HepG2 (cell line): ENCODE measurements at regions not wholly inside any gene's neighbourhood (a gene's known extent, or its start where the extent isn't known, plus 50 kb on each side); places are given as distances from the start of the nearest gene placed in this dataset.

Experiments used
- ATAC-seq: fragments of 200-7000 bp; cut with Tn5 transposase; 3 replicates; pipeline ENCODE4 v1.9.1; 2020; ENCODE audit warnings: mild to moderate bottlenecking, moderate library complexity
- BruUV-seq: library from RNA; stranded (reverse); fragments of 400-500 nt; replicated peaks from 2 replicates; lab custom pipeline; 2021; lab: Mats Ljungman, UMichigan
- CTCF ChIA-PET: fragments of 300-600 bp; formaldehyde crosslinking; extraction: SDS; loops from one replicate; lab custom pipeline; 2021; ENCODE audit warnings: low total read pairs, inconsistent platforms, low intra/inter-chr PET ratio; lab: Yijun Ruan, JAX
- POLR2A ChIA-PET: fragments of 350-600 bp; sonication (Branson Sonifier 250); formaldehyde crosslinking; loops from one replicate; lab custom pipeline; 2020; ENCODE audit warnings: antibody characterized with exemption, inconsistent platforms; lab: Yijun Ruan, JAX
- DNase-seq: peaks from one replicate; pipeline ENCODE4 v3.0.0-alpha.2; 2015; ENCODE audit warnings: low spot score
- FAIRE-seq: peaks from 3 replicates; lab custom pipeline; 2011; peaks lifted over from hg19 to GRCh38; lab: Jason Lieb, UNC
- H2AFZ ChIP-seq: one replicate; pipeline ENCODE4 v1.6.1; 2011; ENCODE audit warnings: low read length, inconsistent platforms
- H3K27ac ChIP-seq: fragments of 300-600 bp; 3 replicates; pipeline ENCODE4 v1.8.0; 2011; ENCODE audit warnings: mixed run types, mild to moderate bottlenecking, mixed read lengths, low read length, inconsistent platforms; ENCODE audit not compliant: insufficient read depth; ENCODE audit errors: extremely low read length
- H3K27me3 ChIP-seq, 2 experiments: fragments of 200-600 bp in 1 of 2; 2 replicates in 1 of 2; 3 replicates in 1 of 2; pipeline versions ENCODE4 v1.6.0 to v1.8.0; 2011; ENCODE audit warnings: low read length in 2 of 2, mild to moderate bottlenecking in 2 of 2, moderate library complexity in 2 of 2, inconsistent platforms in 1 of 2; ENCODE audit not compliant: insufficient read depth in 2 of 2, control insufficient read depth in 1 of 2
- H3K36me3 ChIP-seq, 2 experiments: fragments of 200-600 bp in 1 of 2; replicated peaks in 1 of 2; 2 replicates in 1 of 2; 3 replicates in 1 of 2; pipeline versions ENCODE4 v1.5.1 to v1.8.0; 2011; ENCODE audit warnings: low read length in 2 of 2, inconsistent platforms in 1 of 2; ENCODE audit not compliant: insufficient read depth in 2 of 2, control insufficient read depth in 1 of 2
- H3K4me1 ChIP-seq: 2 replicates; pipeline ENCODE4 v1.5.1; 2012; ENCODE audit warnings: low read length, inconsistent platforms; ENCODE audit not compliant: insufficient read depth
- H3K4me2 ChIP-seq: 2 replicates; pipeline ENCODE4 v1.6.0; 2011; ENCODE audit warnings: low read depth, low read length, inconsistent platforms
- H3K4me3 ChIP-seq, 3 experiments: fragments of 200-600 bp in 1 of 3; sonication (generic), shearing (Covaris generic) in 1 of 3; replicated peaks in 1 of 3; 2 replicates each; pipeline ENCODE4 v1.5.1; 2011 to 2016; ENCODE audit warnings: low read length in 3 of 3, inconsistent platforms in 2 of 3, low read depth in 2 of 3, mild to moderate bottlenecking in 2 of 3, control low read depth in 1 of 3, mixed read lengths in 1 of 3; ENCODE audit not compliant: insufficient read depth in 1 of 3
- H3K79me2 ChIP-seq: one replicate; pipeline ENCODE4 v1.6.1; 2011; ENCODE audit warnings: low read length, inconsistent platforms; ENCODE audit not compliant: insufficient read depth
- H3K9ac ChIP-seq: 2 replicates; pipeline ENCODE4 v1.6.0; 2011; ENCODE audit warnings: mild to moderate bottlenecking, low read depth, low read length, inconsistent platforms; ENCODE audit not compliant: insufficient read depth
- H3K9me3 ChIP-seq: 2 replicates; pipeline ENCODE4 v1.5.1; 2012; ENCODE audit warnings: mild to moderate bottlenecking, low read length
- H4K20me1 ChIP-seq: 2 replicates; pipeline ENCODE4 v1.6.0; 2011; ENCODE audit warnings: inconsistent platforms, mild to moderate bottlenecking, low read length, moderate library complexity; ENCODE audit not compliant: insufficient read depth
- CEBPB ChIP-seq: IDR thresholded peaks from 2 replicates; pipeline ENCODE4 v1.6.1; 2011; ENCODE audit warnings: low read depth, low read length, improper control_type of control experiment, borderline replicate concordance
- HMGXB3 ChIP-seq: sonication (generic); formaldehyde crosslinking; IDR thresholded peaks from 2 replicates; pipeline ENCODE4 v1.4.0; 2020; ENCODE audit warnings: missing genetic modification reagents, borderline replicate concordance
- ZBTB7A ChIP-seq: sonication (generic); formaldehyde crosslinking; IDR thresholded peaks from 2 replicates; pipeline ENCODE4 v1.8.0; 2022; ENCODE audit warnings: mild to moderate bottlenecking, missing genetic modification reagents
- ZNF607 ChIP-seq: sonication (generic); formaldehyde crosslinking; IDR thresholded peaks from 2 replicates; pipeline ENCODE4 v1.5.1; 2020; ENCODE audit warnings: missing genetic modification reagents, mild to moderate bottlenecking, borderline replicate concordance
- ZNF629 ChIP-seq: sonication (generic); formaldehyde crosslinking; conservative IDR thresholded peaks from 2 replicates; pipeline ENCODE4 v1.5.0; 2020; ENCODE audit warnings: missing genetic modification reagents
- WGBS: methylation state at CpG from one replicate; pipeline ENCODE4 v1.1.6; 2017; ENCODE audit warnings: low lambda C conversion rate; 5-methylcytosine and 5-hydroxymethylcytosine counted together
- in situ Hi-C: cut with HindIII; loops from 2 replicates; pipeline ENCODE4 v1.10.0; 2017; ENCODE audit warnings: low pct_unique_long_range_greater_than_20kb; ENCODE audit not compliant: extremely low pct_ligation_motif_present
- intact Hi-C: fragments of 100-400 bp; cut with micrococcal nuclease; formaldehyde crosslinking; loops from one replicate; pipeline ENCODE4 v1.10.0; 2022; ENCODE audit not compliant: unreplicated experiment
- TF ChIP-seq, protein P1 (sequence below): sonication (generic); formaldehyde crosslinking; IDR thresholded peaks from 2 replicates; pipeline ENCODE4; 2020; ENCODE audit warnings: missing genetic modification reagents, mild to moderate bottlenecking, borderline replicate concordance

GRCh38 chr17:77028900-77029299 is 111.9 kb upstream of the SEC14L1 start:
- ChIA-PET POLR2A (no interaction called here), CTCF (no interaction called here)
- Histone ChIP-seq H4K20me1 (no peaks in the 10 kb centered on the region), H3K9ac (no peak overlapping the region), H3K36me3 (no peaks in the 10 kb centered on the region), H3K4me2 (no peak overlapping the region), H3K4me1 (no peaks in the 10 kb centered on the region), H2AFZ (no peak overlapping the region), H3K27ac (no peak overlapping the region), H3K79me2 (no peaks in the 10 kb centered on the region), H3K9me3 (peaks cover 8% of the 10 kb centered on the region; the same call in 1 of the 2 replicates), H3K27me3 (peaks cover 0 to 28% of the 10 kb centered on the region in 2 experiments; a peak in 3 of 5 replicates), H3K4me3 (no peak overlapping the region)
- TF ChIP-seq CEBPB: peak; percentile 65; the same call in 1 of the 2 replicates
- TF ChIP-seq ZNF607: no peak
- no peak for TF ChIP-seq HMGXB3 (CRISPR knock-in tag)
- no peak for TF ChIP-seq ZNF629 (CRISPR knock-in tag)
- no peak for TF ChIP-seq ZBTB7A (CRISPR knock-in tag)
- TF ChIP-seq, protein P1, sequence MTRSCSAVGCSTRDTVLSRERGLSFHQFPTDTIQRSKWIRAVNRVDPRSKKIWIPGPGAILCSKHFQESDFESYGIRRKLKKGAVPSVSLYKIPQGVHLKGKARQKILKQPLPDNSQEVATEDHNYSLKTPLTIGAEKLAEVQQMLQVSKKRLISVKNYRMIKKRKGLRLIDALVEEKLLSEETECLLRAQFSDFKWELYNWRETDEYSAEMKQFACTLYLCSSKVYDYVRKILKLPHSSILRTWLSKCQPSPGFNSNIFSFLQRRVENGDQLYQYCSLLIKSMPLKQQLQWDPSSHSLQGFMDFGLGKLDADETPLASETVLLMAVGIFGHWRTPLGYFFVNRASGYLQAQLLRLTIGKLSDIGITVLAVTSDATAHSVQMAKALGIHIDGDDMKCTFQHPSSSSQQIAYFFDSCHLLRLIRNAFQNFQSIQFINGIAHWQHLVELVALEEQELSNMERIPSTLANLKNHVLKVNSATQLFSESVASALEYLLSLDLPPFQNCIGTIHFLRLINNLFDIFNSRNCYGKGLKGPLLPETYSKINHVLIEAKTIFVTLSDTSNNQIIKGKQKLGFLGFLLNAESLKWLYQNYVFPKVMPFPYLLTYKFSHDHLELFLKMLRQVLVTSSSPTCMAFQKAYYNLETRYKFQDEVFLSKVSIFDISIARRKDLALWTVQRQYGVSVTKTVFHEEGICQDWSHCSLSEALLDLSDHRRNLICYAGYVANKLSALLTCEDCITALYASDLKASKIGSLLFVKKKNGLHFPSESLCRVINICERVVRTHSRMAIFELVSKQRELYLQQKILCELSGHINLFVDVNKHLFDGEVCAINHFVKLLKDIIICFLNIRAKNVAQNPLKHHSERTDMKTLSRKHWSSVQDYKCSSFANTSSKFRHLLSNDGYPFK: no peak
- FAIRE-seq: no peak
- no peak for DNase-seq
- ATAC-seq: no peak
- 45% methylated on average over 8 of the region's 8 CpGs for WGBS
- BruUV-seq: no TSS peak
- intact Hi-C loops: no loop called here
- in situ Hi-C loops: no loop called here
